ENCODE measurements at regions not wholly inside any gene's neighbourhood (a gene's known extent, or its start where the extent isn't known, plus 50 kb on each side); places are given as distances from the start of the nearest gene placed in this dataset.
"Not testable (repeated sequence)": the region's sequence is repeated elsewhere in the genome, so short reads cannot be mapped to it uniquely, and the experiment has no call there.

- H3K4me3 ChIP-seq, result no peak overlapping the region
- no peak overlapping the region for H3K27ac ChIP-seq
- intact Hi-C loops (cut with DNase I), result no loop called here
- WGBS, 2 donors, result 80 to 91% methylated on average over 2 of the region's 2 CpGs
- peaks cover 0 to 8% (median 0%) of the 10 kb centered on the region in 3 donors for H3K9me3 ChIP-seq
- TF ChIP-seq POLR2A (IDR thresholded peaks at IDR 0.05), result no peak
- TF ChIP-seq, protein P1, sequence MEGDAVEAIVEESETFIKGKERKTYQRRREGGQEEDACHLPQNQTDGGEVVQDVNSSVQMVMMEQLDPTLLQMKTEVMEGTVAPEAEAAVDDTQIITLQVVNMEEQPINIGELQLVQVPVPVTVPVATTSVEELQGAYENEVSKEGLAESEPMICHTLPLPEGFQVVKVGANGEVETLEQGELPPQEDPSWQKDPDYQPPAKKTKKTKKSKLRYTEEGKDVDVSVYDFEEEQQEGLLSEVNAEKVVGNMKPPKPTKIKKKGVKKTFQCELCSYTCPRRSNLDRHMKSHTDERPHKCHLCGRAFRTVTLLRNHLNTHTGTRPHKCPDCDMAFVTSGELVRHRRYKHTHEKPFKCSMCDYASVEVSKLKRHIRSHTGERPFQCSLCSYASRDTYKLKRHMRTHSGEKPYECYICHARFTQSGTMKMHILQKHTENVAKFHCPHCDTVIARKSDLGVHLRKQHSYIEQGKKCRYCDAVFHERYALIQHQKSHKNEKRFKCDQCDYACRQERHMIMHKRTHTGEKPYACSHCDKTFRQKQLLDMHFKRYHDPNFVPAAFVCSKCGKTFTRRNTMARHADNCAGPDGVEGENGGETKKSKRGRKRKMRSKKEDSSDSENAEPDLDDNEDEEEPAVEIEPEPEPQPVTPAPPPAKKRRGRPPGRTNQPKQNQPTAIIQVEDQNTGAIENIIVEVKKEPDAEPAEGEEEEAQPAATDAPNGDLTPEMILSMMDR (IDR thresholded peaks at IDR 0.05), result no peak
- H3K27me3 ChIP-seq, result no peaks in the 10 kb centered on the region
- no peaks in the 10 kb centered on the region for H3K36me3 ChIP-seq
- peaks cover 0 to 10% (median 0%) of the 10 kb centered on the region in 3 donors for H3K4me1 ChIP-seq
- no peak for DNase-seq
Measured at GRCh38 chr3:78098367-78098766, 1058.5 kb downstream of the ROBO2 start.

GRCh38 chr3:78101384-78101783 lies 1061.5 kb downstream of the ROBO2 start:
- 18 to 20% methylated on average over 3 of the region's 3 CpGs for WGBS, 2 donors

DNA sequence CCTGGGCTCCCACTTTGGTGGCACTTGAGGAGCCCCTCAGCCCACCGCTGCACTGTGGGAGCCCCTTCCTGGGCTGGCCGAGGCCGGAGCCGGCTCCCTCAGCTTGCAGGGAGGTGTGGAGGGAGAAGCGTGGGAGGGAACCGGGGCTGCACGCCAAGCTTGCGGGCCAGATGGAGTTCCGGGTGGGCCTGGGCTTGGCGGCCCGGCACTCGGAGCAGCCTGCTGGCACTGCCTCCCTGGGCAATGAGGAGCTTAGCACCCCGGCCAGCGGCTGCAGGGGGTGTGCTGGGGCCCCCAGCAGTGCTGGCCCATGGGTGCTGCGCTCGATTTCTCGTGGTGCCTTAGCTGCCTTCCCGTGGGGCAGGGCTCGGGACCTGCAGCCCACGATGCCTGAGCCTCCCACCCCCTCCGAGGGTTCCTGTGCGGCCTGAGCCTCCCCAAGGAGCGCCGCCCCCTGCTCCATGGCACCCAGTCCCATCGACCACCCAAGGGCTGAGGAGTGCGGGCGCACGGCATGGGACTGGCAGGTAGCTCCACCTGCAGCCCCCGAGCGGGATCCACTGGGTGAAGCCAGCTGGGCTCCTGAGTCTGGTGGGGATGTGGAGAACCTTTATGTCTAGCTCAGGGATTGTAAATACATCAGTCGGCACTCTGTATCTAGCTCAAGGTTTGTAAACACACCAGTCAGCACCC lies 1068.5 kb downstream of the ROBO2 start:
- H3K9me3 ChIP-seq; H3K4me1 ChIP-seq; H3K27me3 ChIP-seq; H3K27ac ChIP-seq; H3K4me3 ChIP-seq; DNase-seq; H3K36me3 ChIP-seq; intact Hi-C loops (cut with DNase I): not testable (repeated sequence)
- 100% methylated on average over 1 of the region's 31 CpGs for WGBS, 2 donors

More at GRCh38 chr3:78101384-78101783, 1061.5 kb downstream of the ROBO2 start:
- intact Hi-C loops (cut with DNase I), result no loop called here
- no peaks in the 10 kb centered on the region for H3K27me3 ChIP-seq
- no peak overlapping the region for H3K4me3 ChIP-seq
- no peak for DNase-seq
- no peak overlapping the region for H3K27ac ChIP-seq
- H3K4me1 ChIP-seq, result peaks cover 0 to 10% (median 0%) of the 10 kb centered on the region in 3 donors
- no peaks in the 10 kb centered on the region for H3K36me3 ChIP-seq
- H3K9me3 ChIP-seq, result no peaks in the 10 kb centered on the region
- TF ChIP-seq, protein P1 (IDR thresholded peaks at IDR 0.05), result no peak
- no peak for TF ChIP-seq POLR2A (IDR thresholded peaks at IDR 0.05)

DNA sequence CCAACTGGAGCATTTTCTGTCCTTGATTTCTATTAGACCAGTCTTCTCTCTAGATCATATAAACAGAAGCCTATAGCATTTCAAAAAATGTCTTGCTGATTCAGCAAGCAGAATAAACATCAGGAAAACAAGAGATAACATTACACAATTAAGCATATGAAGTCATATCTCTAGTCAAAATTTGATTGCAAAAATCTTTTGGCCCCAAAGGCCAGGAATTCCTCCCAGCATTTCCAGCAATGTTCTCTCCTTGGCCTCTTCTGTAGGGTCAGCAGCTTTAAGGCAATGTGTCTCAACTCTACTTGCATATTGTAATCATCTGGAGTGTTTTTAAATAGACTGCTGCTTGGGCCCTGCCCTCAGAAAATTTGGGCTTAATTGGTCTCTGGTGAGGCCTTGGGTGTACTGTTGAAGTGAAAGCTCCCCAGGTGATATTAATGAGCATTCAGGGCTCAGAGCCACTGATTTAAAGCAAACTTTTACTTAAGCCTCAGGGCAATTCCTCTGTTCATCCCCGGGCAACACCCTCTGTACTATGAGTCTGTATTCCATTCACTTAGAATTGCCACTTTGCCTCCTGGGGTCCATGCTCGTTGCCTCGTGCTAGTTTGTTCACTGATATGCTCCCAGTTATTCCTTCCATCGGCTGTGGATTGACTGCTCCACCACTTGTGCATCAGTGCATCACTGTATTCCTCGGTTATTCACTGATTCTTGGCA lies 1072.6 kb downstream of the ROBO2 start:
- intact Hi-C loops (cut with DNase I), result no loop called here
- Histone ChIP-seq H3K27me3 (no peaks in the 10 kb centered on the region), H3K9me3 (no peaks in the 10 kb centered on the region), H3K4me3 (no peak overlapping the region), H3K36me3 (no peaks in the 10 kb centered on the region), H3K27ac (no peak overlapping the region), H3K4me1 (peaks cover 0 to 6% (median 0%) of the 10 kb centered on the region in 3 donors)
- WGBS, 2 donors, result 74 to 80% methylated on average over 5 of the region's 5 CpGs
- TF ChIP-seq, protein P1 (IDR thresholded peaks at IDR 0.05), result no peak
- TF ChIP-seq POLR2A (IDR thresholded peaks at IDR 0.05), result no peak
- DNase-seq, result no peak

GRCh38 chr3:78115983-78116382 lies 1076.1 kb downstream of the ROBO2 start:
- no peaks in the 10 kb centered on the region for H3K36me3 ChIP-seq
- WGBS, 2 donors, result 78 to 81% methylated on average over 1 of the region's 1 CpG
- no peak overlapping the region for H3K4me3 ChIP-seq
- H3K4me1 ChIP-seq, result peaks cover 0 to 6% (median 0%) of the 10 kb centered on the region in 3 donors
- H3K9me3 ChIP-seq, result no peaks in the 10 kb centered on the region
- no peak for DNase-seq
- intact Hi-C loops (cut with DNase I), result no loop called here
- H3K27me3 ChIP-seq, result no peaks in the 10 kb centered on the region
- no peak overlapping the region for H3K27ac ChIP-seq
- TF ChIP-seq POLR2A (IDR thresholded peaks at IDR 0.05), result no peak
- TF ChIP-seq, protein P1 (IDR thresholded peaks at IDR 0.05), result no peak

Measured in esophagus squamous epithelium (tissue), 5 donors.